GM12878 (cell line): ENCODE measurements at regions not wholly inside any gene's neighbourhood (a gene's known extent, or its start where the extent isn't known, plus 50 kb on each side); places are given as distances from the start of the nearest gene placed in this dataset.

ENCODE experiments used
- ATF7 ChIP-seq: fragments of 450-650 bp; IDR thresholded peaks from 2 replicates; pipeline ENCODE4 v1.6.1; 2016; ENCODE audit warnings: low read depth, mild to moderate bottlenecking
- ETV6 ChIP-seq, 2 experiments: fragments of 450-650 bp in 1 of 2; IDR thresholded peaks in 1 of 2; conservative IDR thresholded peaks in 1 of 2; 2 replicates each; pipeline ENCODE4 v1.6.1; 2014; ENCODE audit warnings: antibody characterized with exemption in 1 of 2, borderline replicate concordance in 1 of 2, low read depth in 1 of 2, mild to moderate bottlenecking in 1 of 2, moderate library complexity in 1 of 2
- GATAD2B ChIP-seq: fragments of 450-650 bp; conservative IDR thresholded peaks from 2 replicates; pipeline ENCODE4 v1.6.1; 2017; ENCODE audit warnings: low read depth, mild to moderate bottlenecking, moderate library complexity
- HCFC1 ChIP-seq: fragments of 150-350 bp; IDR thresholded peaks from 2 replicates; pipeline ENCODE4 v1.6.1; 2014; ENCODE audit warnings: low read length
- IKZF1 ChIP-seq: fragments of 450-650 bp; conservative IDR thresholded peaks from 2 replicates; pipeline ENCODE4 v1.6.1; 2017; ENCODE audit warnings: antibody characterized with exemption, mild to moderate bottlenecking
- IKZF2 ChIP-seq, 2 experiments: fragments of 450-650 bp; IDR thresholded peaks; 2 replicates each; pipeline ENCODE4 v1.6.1; 2017; ENCODE audit warnings: mild to moderate bottlenecking in 2 of 2, moderate library complexity in 2 of 2
- IRF4 ChIP-seq: IDR thresholded peaks from 2 replicates; pipeline ENCODE4 v1.6.1; 2011; ENCODE audit warnings: low read depth, low read length
- MEF2B ChIP-seq: fragments of 450-650 bp; IDR thresholded peaks from 2 replicates; pipeline ENCODE4 v1.6.1; 2018; ENCODE audit warnings: mild to moderate bottlenecking, moderate library complexity; ENCODE audit not compliant: partially characterized antibody, poor library complexity, severe bottlenecking
- MYB ChIP-seq: fragments of 150-350 bp; IDR thresholded peaks from 2 replicates; pipeline ENCODE4 v1.6.1; 2014; ENCODE audit warnings: mild to moderate bottlenecking, low read depth, low read length, borderline replicate concordance
- PAX5 ChIP-seq: IDR thresholded peaks from 2 replicates; pipeline ENCODE4 v1.6.1; 2011; ENCODE audit warnings: low read depth, low read length, borderline replicate concordance
- RAD21 ChIP-seq: IDR thresholded peaks from 2 replicates; pipeline ENCODE4 v1.6.1; 2011; ENCODE audit warnings: mild to moderate bottlenecking, low read depth, low read length, moderate library complexity; ENCODE audit not compliant: insufficient read depth
- RELA ChIP-seq: fragments of 450-650 bp; IDR thresholded peaks from 2 replicates; pipeline ENCODE4 v1.8.0; 2014; ENCODE audit warnings: borderline replicate concordance; ENCODE audit not compliant: partially characterized antibody
- SMAD1 ChIP-seq: fragments of 450-650 bp; IDR thresholded peaks from 2 replicates; pipeline ENCODE4 v1.6.1; 2018; ENCODE audit warnings: mild to moderate bottlenecking, low read depth; ENCODE audit not compliant: partially characterized antibody
- TBL1XR1 ChIP-seq: IDR thresholded peaks from 2 replicates; pipeline ENCODE4 v1.6.1; 2012; ENCODE audit warnings: low read depth, low read length, improper control_type of control experiment
- YY1 ChIP-seq: IDR thresholded peaks from 2 replicates; pipeline ENCODE4 v1.6.1; 2011; ENCODE audit warnings: low read depth, mild to moderate bottlenecking, low read length
- ZNF24 ChIP-seq: fragments of 450-650 bp; IDR thresholded peaks from 2 replicates; pipeline ENCODE4 v1.6.1; 2017; ENCODE audit warnings: antibody characterized with exemption, mild to moderate bottlenecking
- ZSCAN29 ChIP-seq: fragments of 450-650 bp; IDR thresholded peaks from 2 replicates; pipeline ENCODE4 v1.6.1; 2017; ENCODE audit warnings: mild to moderate bottlenecking, moderate library complexity
- TF ChIP-seq, protein P1 (sequence below): fragments of 450-650 bp; IDR thresholded peaks from 2 replicates; pipeline ENCODE4 v1.6.1; 2016; ENCODE audit warnings: mild to moderate bottlenecking
- TF ChIP-seq, protein P2 (sequence below): fragments of 450-650 bp; IDR thresholded peaks from 2 replicates; pipeline ENCODE4 v1.6.1; 2017; ENCODE audit warnings: mild to moderate bottlenecking, moderate library complexity
- TF ChIP-seq, protein P3 (sequence below): fragments of 450-650 bp; formaldehyde crosslinking; IDR thresholded peaks from 2 replicates; pipeline ENCODE4 v1.5.0; 2022; ENCODE audit warnings: mild to moderate bottlenecking, missing genetic modification characterization

DNA sequence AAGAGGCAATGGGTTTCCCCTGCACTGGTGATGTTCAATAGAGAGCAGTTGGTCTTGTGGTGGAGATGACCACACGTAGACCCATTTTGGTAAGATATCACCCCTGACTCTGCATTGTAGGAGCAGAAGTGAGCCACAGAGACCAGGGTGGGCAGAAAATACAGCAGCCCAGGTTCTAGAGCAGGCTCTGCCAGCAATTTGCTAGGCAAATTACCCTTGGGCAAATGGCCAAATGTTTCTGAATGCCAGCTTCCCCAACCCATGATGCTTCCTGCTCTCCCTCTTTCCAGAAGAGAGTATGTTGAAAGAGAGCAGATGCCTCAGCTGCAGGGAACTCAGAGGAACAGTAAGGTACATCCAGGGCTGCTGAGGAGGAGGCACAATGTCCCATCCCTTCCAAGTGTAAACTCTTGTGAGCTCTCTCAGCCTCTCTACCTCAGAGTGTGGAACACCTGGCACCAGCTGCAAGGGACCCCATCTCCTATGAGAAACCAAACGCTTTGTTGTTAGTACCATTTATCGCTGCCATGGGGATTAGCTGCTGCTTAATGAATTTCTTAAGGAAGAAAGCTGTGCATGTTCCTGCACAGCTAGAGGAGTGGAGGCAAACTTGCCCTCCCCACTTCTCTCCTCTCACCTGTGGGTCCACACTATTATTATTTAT lies 317.5 kb upstream of the MOCS1 start (continued):
- TF ChIP-seq SMAD1, result peak; percentile 71
- TF ChIP-seq IKZF1, result peak; percentile 79
- peak; percentile 70 for TF ChIP-seq MEF2B
- TF ChIP-seq TBL1XR1, result peak; percentile 61; the same call in 1 of the 2 replicates
- peak; percentile 59 for TF ChIP-seq RELA
- no peak for TF ChIP-seq ETV6 (conservative IDR thresholded peaks at IDR 0.05 in 1 of 2, IDR thresholded peaks at IDR 0.05 in 1 of 2; ENCODE audit: borderline replicate concordance in 1 of 2, low read depth in 1 of 2)
- TF ChIP-seq RAD21, result no peak
- peak; percentile 70; the same call in 1 of the 2 replicates for TF ChIP-seq ATF7
- peak; percentile 36; the same call in 1 of the 2 replicates for TF ChIP-seq GATAD2B
- TF ChIP-seq, protein P1, sequence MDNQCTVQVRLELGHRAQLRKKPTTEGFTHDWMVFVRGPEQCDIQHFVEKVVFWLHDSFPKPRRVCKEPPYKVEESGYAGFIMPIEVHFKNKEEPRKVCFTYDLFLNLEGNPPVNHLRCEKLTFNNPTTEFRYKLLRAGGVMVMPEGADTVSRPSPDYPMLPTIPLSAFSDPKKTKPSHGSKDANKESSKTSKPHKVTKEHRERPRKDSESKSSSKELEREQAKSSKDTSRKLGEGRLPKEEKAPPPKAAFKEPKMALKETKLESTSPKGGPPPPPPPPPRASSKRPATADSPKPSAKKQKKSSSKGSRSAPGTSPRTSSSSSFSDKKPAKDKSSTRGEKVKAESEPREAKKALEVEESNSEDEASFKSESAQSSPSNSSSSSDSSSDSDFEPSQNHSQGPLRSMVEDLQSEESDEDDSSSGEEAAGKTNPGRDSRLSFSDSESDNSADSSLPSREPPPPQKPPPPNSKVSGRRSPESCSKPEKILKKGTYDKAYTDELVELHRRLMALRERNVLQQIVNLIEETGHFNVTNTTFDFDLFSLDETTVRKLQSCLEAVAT, result peak; percentile 90
- peak; percentile 58; the same call in 1 of the 2 replicates for TF ChIP-seq HCFC1
- TF ChIP-seq YY1, result peak; percentile 66; the same call in 1 of the 2 replicates
- TF ChIP-seq, protein P2, sequence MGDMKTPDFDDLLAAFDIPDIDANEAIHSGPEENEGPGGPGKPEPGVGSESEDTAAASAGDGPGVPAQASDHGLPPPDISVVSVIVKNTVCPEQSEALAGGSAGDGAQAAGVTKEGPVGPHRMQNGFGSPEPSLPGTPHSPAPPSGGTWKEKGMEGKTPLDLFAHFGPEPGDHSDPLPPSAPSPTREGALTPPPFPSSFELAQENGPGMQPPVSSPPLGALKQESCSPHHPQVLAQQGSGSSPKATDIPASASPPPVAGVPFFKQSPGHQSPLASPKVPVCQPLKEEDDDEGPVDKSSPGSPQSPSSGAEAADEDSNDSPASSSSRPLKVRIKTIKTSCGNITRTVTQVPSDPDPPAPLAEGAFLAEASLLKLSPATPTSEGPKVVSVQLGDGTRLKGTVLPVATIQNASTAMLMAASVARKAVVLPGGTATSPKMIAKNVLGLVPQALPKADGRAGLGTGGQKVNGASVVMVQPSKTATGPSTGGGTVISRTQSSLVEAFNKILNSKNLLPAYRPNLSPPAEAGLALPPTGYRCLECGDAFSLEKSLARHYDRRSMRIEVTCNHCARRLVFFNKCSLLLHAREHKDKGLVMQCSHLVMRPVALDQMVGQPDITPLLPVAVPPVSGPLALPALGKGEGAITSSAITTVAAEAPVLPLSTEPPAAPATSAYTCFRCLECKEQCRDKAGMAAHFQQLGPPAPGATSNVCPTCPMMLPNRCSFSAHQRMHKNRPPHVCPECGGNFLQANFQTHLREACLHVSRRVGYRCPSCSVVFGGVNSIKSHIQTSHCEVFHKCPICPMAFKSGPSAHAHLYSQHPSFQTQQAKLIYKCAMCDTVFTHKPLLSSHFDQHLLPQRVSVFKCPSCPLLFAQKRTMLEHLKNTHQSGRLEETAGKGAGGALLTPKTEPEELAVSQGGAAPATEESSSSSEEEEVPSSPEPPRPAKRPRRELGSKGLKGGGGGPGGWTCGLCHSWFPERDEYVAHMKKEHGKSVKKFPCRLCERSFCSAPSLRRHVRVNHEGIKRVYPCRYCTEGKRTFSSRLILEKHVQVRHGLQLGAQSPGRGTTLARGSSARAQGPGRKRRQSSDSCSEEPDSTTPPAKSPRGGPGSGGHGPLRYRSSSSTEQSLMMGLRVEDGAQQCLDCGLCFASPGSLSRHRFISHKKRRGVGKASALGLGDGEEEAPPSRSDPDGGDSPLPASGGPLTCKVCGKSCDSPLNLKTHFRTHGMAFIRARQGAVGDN, result peak; percentile 65; the same call in 1 of the 2 replicates
- TF ChIP-seq MYB, result peak; percentile 78
- peak; percentile 83; the same call in 1 of the 2 replicates for TF ChIP-seq ZNF24
- peak; percentile 56 to 69; a peak in 2 of 4 replicates for TF ChIP-seq IKZF2 (IDR thresholded peaks at IDR 0.05)
- peak; percentile 45; the same call in 1 of the 2 replicates for TF ChIP-seq ZSCAN29
- 0 out of 2 replicates have a peak, but pooled peaks have one; percentile 51 for TF ChIP-seq PAX5
- TF ChIP-seq, protein P3, sequence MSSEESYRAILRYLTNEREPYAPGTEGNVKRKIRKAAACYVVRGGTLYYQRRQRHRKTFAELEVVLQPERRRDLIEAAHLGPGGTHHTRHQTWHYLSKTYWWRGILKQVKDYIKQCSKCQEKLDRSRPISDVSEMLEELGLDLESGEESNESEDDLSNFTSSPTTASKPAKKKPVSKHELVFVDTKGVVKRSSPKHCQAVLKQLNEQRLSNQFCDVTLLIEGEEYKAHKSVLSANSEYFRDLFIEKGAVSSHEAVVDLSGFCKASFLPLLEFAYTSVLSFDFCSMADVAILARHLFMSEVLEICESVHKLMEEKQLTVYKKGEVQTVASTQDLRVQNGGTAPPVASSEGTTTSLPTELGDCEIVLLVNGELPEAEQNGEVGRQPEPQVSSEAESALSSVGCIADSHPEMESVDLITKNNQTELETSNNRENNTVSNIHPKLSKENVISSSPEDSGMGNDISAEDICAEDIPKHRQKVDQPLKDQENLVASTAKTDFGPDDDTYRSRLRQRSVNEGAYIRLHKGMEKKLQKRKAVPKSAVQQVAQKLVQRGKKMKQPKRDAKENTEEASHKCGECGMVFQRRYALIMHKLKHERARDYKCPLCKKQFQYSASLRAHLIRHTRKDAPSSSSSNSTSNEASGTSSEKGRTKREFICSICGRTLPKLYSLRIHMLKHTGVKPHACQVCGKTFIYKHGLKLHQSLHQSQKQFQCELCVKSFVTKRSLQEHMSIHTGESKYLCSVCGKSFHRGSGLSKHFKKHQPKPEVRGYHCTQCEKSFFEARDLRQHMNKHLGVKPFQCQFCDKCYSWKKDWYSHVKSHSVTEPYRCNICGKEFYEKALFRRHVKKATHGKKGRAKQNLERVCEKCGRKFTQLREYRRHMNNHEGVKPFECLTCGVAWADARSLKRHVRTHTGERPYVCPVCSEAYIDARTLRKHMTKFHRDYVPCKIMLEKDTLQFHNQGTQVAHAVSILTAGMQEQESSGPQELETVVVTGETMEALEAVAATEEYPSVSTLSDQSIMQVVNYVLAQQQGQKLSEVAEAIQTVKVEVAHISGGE, result no peak
- TF ChIP-seq IRF4, result peak; percentile 62; the same call in 1 of the 2 replicates
